HCT116 (cell line): ENCODE measurements at regions not wholly inside any gene's neighbourhood (a gene's known extent, or its start where the extent isn't known, plus 50 kb on each side); places are given as distances from the start of the nearest gene placed in this dataset.

Source experiments
- ATAC-seq: fragments of 200-7000 bp; cut with Tn5 transposase; 2 replicates; pipeline ENCODE4 v1.9.1; 2020; ENCODE audit warnings: mild to moderate bottlenecking, moderate library complexity
- BruUV-seq: library from RNA; stranded (reverse); fragments of 400-500 nt; replicated peaks from 2 replicates; lab custom pipeline; 2021; lab: Mats Ljungman, UMichigan
- CTCF ChIA-PET: fragments of 300-600 bp; sonication (Branson Sonifier 250); formaldehyde crosslinking; loops from one replicate; lab custom pipeline; 2021; ENCODE audit warnings: antibody characterized with exemption; lab: Charles Lee
- POLR2A ChIA-PET: fragments of 300-600, 350-600 bp; sonication (Branson Sonifier 250); formaldehyde crosslinking; loops from one replicate; lab custom pipeline; 2021; ENCODE audit warnings: antibody characterized with exemption; lab: Charles Lee
- RAD21 ChIA-PET, 2 experiments: fragments of 300-600 bp; sonication (Branson Sonifier 250); formaldehyde crosslinking; loops; one replicate each; lab custom pipeline; 2023; ENCODE audit warnings: low total read pairs in 2 of 2; ENCODE audit not compliant: uncharacterized antibody in 2 of 2, unreplicated experiment in 2 of 2, low non-redundant PET in 1 of 2; lab: Charles Lee
- DNase-seq: peaks from one replicate; pipeline ENCODE4 v3.0.0-alpha.2; 2010; ENCODE audit warnings: low read depth, low spot score
- H2AFZ ChIP-seq: fragments of 200-600 bp; shearing (Covaris generic), sonication (generic); 2 replicates; pipeline ENCODE4 v1.6.1; 2017; ENCODE audit warnings: low read depth, mixed run types, mixed read lengths, antibody characterized with exemption, low read length; ENCODE audit not compliant: poor library complexity, severe bottlenecking
- H3K27ac ChIP-seq: 2 replicates; pipeline ENCODE4 v1.5.1; 2012; ENCODE audit warnings: low read depth, low read length
- H3K27me3 ChIP-seq: fragments of 200-600 bp; sonication (generic); 2 replicates; pipeline ENCODE4 v1.6.1; 2016; ENCODE audit warnings: mixed run types, low read length, mixed read lengths; ENCODE audit not compliant: insufficient read depth
- H3K36me3 ChIP-seq, 2 experiments: fragments of 200-500 bp in 1 of 2; fragments of 200-600 bp in 1 of 2; sonication (Bioruptor generic) in 1 of 2; sonication (generic) in 1 of 2; 2 replicates each; pipeline versions ENCODE4 v1.5.1 to v1.6.1; 2014 to 2016; ENCODE audit warnings: low read length in 2 of 2, inconsistent platforms in 1 of 2, mixed read lengths in 1 of 2, mixed run types in 1 of 2; ENCODE audit not compliant: insufficient read depth in 2 of 2, control insufficient read depth in 1 of 2
- H3K4me1 ChIP-seq, 2 experiments: fragments of 200-600 bp in 1 of 2; sonication (generic) in 1 of 2; 2 replicates each; pipeline versions ENCODE4 v1.5.1 to v1.6.1; 2012 to 2017; ENCODE audit warnings: low read length in 2 of 2, inconsistent platforms in 1 of 2, mild to moderate bottlenecking in 1 of 2, mixed read lengths in 1 of 2, mixed run types in 1 of 2, moderate library complexity in 1 of 2; ENCODE audit not compliant: insufficient read depth in 2 of 2, control insufficient read depth in 1 of 2
- H3K4me2 ChIP-seq: fragments of 200-600 bp; sonication (generic); 2 replicates; pipeline ENCODE4 v1.6.1; 2017; ENCODE audit warnings: mixed run types, low read length, mixed read lengths
- H3K4me3 ChIP-seq, 2 experiments: fragments of 200-600 bp in 1 of 2; sonication (generic) in 1 of 2; replicated peaks in 1 of 2; 2 replicates each; pipeline ENCODE4 v1.5.1; 2011 to 2016; ENCODE audit warnings: low read length in 2 of 2, control low read depth in 1 of 2, low read depth in 1 of 2, mild to moderate bottlenecking in 1 of 2, mixed read lengths in 1 of 2, mixed run types in 1 of 2
- H3K79me2 ChIP-seq: fragments of 200-600 bp; sonication (generic); 2 replicates; pipeline ENCODE4 v1.6.1; 2017; ENCODE audit warnings: mild to moderate bottlenecking, mixed run types, low read length, moderate library complexity, mixed read lengths; ENCODE audit not compliant: insufficient read depth
- H3K9ac ChIP-seq: fragments of 200-600 bp; sonication (generic); 2 replicates; pipeline ENCODE4 v1.6.1; 2016; ENCODE audit warnings: low read length, mixed read lengths
- H3K9me2 ChIP-seq: fragments of 200-600 bp; sonication (generic), shearing (Covaris generic); 2 replicates; pipeline ENCODE4 v1.6.1; 2017; ENCODE audit warnings: mixed run types, mild to moderate bottlenecking, moderate library complexity; ENCODE audit not compliant: insufficient read depth
- H3K9me3 ChIP-seq, 2 experiments: fragments of 200-500 bp in 1 of 2; fragments of 200-600 bp in 1 of 2; sonication (Bioruptor generic) in 1 of 2; sonication (generic) in 1 of 2; 2 replicates each; pipeline ENCODE4 v1.6.1; 2014 to 2017; ENCODE audit warnings: low read length in 2 of 2, mixed read lengths in 2 of 2, inconsistent platforms in 1 of 2, low read depth in 1 of 2, mild to moderate bottlenecking in 1 of 2, mixed run types in 1 of 2, moderate library complexity in 1 of 2; ENCODE audit not compliant: control insufficient read depth in 1 of 2, insufficient read depth in 1 of 2
- H4K20me1 ChIP-seq: fragments of 200-600 bp; sonication (generic), shearing (Covaris generic); 2 replicates; pipeline ENCODE4 v1.6.1; 2017; ENCODE audit warnings: mixed run types, mild to moderate bottlenecking, moderate library complexity; ENCODE audit not compliant: insufficient read depth
- ATF3 ChIP-seq: IDR thresholded peaks from 2 replicates; pipeline ENCODE4 v1.6.1; 2012
- CBX3 ChIP-seq: IDR thresholded peaks from 2 replicates; pipeline ENCODE4 v1.6.1; 2012; ENCODE audit warnings: low read depth
- CTCF ChIP-seq, 3 experiments: fragments of 200-600 bp in 1 of 3; sonication (generic) in 1 of 3; IDR thresholded peaks in 2 of 3; conservative IDR thresholded peaks in 1 of 3; 2 replicates each; pipeline ENCODE4 v1.5.1; 2012 to 2017; ENCODE audit warnings: low read depth in 2 of 3, low read length in 2 of 3, antibody characterized with exemption in 1 of 3, borderline replicate concordance in 1 of 3, control low read depth in 1 of 3, mild to moderate bottlenecking in 1 of 3, mixed read lengths in 1 of 3, mixed run types in 1 of 3, moderate library complexity in 1 of 3; ENCODE audit not compliant: insufficient read depth in 1 of 3
- ELF1 ChIP-seq: IDR thresholded peaks from 2 replicates; pipeline ENCODE4 v1.6.1; 2012; ENCODE audit warnings: low read depth, borderline replicate concordance
- EZH2 ChIP-seq: fragments of 200-600 bp; sonication (generic); IDR thresholded peaks from 2 replicates; pipeline ENCODE4 v1.6.1; 2017; ENCODE audit warnings: antibody characterized with exemption, mixed run types
- EZH2phosphoT487 ChIP-seq: fragments of 200-600 bp; IDR thresholded peaks from 2 replicates; pipeline ENCODE4 v1.6.1; 2018; ENCODE audit warnings: antibody characterized with exemption, borderline replicate concordance
- FOSL1 ChIP-seq: IDR thresholded peaks from 2 replicates; pipeline ENCODE4 v1.6.1; 2012; ENCODE audit warnings: low read depth
- JUND ChIP-seq: IDR thresholded peaks from 2 replicates; pipeline ENCODE4 v1.6.1; 2012
- MAX ChIP-seq: IDR thresholded peaks from 2 replicates; pipeline ENCODE4 v1.6.1; 2012
- POLR2AphosphoS5 ChIP-seq: IDR thresholded peaks from 2 replicates; pipeline ENCODE4 v1.6.1; 2011; ENCODE audit warnings: mild to moderate bottlenecking, low read depth, low read length, moderate library complexity
- RAD21 ChIP-seq: IDR thresholded peaks from 2 replicates; pipeline ENCODE4 v1.6.1; 2012; ENCODE audit warnings: low read depth, mild to moderate bottlenecking
- REST ChIP-seq: IDR thresholded peaks from 2 replicates; pipeline ENCODE4 v1.6.1; 2012; ENCODE audit warnings: low read depth
- SIN3A ChIP-seq: IDR thresholded peaks from 2 replicates; pipeline ENCODE4 v1.6.1; 2012; ENCODE audit warnings: low read depth
- SP1 ChIP-seq: IDR thresholded peaks from 2 replicates; pipeline ENCODE4 v1.6.1; 2012; ENCODE audit warnings: low read depth
- SRF ChIP-seq: IDR thresholded peaks from 2 replicates; pipeline ENCODE4 v1.6.1; 2012; ENCODE audit warnings: low read depth
- TCF7L2 ChIP-seq: IDR thresholded peaks from 2 replicates; pipeline ENCODE4 v1.7.0; 2011; ENCODE audit warnings: borderline replicate concordance, inconsistent platforms; ENCODE audit not compliant: insufficient read depth, insufficient read length; ENCODE audit errors: extremely low read depth
- YY1 ChIP-seq: IDR thresholded peaks from 2 replicates; pipeline ENCODE4 v1.6.1; 2011; ENCODE audit warnings: low read length, low read depth, moderate library complexity, mild to moderate bottlenecking; ENCODE audit not compliant: insufficient replicate concordance; ENCODE audit errors: extremely low read depth
- ZBTB33 ChIP-seq: IDR thresholded peaks from 2 replicates; pipeline ENCODE4 v1.6.1; 2011; ENCODE audit warnings: mild to moderate bottlenecking, low read length, moderate library complexity; ENCODE audit not compliant: insufficient replicate concordance; ENCODE audit errors: extremely low read depth
- ZNF274 ChIP-seq: fragments of 200-500 bp; sonication (Bioruptor generic); IDR thresholded peaks from 2 replicates; pipeline ENCODE4 v1.6.1; 2014; ENCODE audit warnings: mild to moderate bottlenecking, low read depth, low read length, inconsistent platforms
- intact Hi-C: fragments of 100-400 bp; cut with micrococcal nuclease; formaldehyde crosslinking; loops from 2 replicates; pipeline ENCODE4 v1.10.0; 2022

- Histone ChIP-seq H3K9me3 (no peaks in the 10 kb centered on the region), H4K20me1 (no peaks in the 10 kb centered on the region), H3K4me3 (no peak overlapping the region), H3K4me2 (no peak overlapping the region), H3K9me2 (no peaks in the 10 kb centered on the region), H3K79me2 (no peaks in the 10 kb centered on the region), H3K36me3 (no peaks in the 10 kb centered on the region), H3K27ac (no peak overlapping the region), H3K9ac (no peak overlapping the region), H3K4me1 (no peaks in the 10 kb centered on the region), H3K27me3 (no peaks in the 10 kb centered on the region), H2AFZ (no peak overlapping the region)
- RAD21 ChIA-PET: no interaction called here
- POLR2A ChIA-PET: no interaction called here
- intact Hi-C loops: no loop called here
- no peak for ATAC-seq
- BruUV-seq: no TSS peak
- CTCF ChIA-PET: no interaction called here
- no peak for DNase-seq
- TF ChIP-seq SP1 (no peak), POLR2AphosphoS5 (no peak), CTCF (IDR thresholded peaks at IDR 0.05 in 2 of 3, conservative IDR thresholded peaks at IDR 0.05 in 1 of 3; ENCODE audit: borderline replicate concordance in 1 of 3, insufficient read depth in 1 of 3, low read depth in 2 of 3, low read length in 2 of 3) (no peak), ELF1 (no peak), FOSL1 (no peak), MAX (no peak), ZNF274 (no peak), TCF7L2 (no peak), SIN3A (no peak), YY1 (no peak), EZH2 (no peak), ZBTB33 (no peak), ATF3 (no peak), SRF (no peak), EZH2phosphoT487 (no peak), JUND (no peak), CBX3 (no peak), REST (no peak), RAD21 (no peak)
These were observed 171.4 kb downstream of the ZNF248 start for GRCh38 chr10:37685741-37686683.
